ENCODE measurements at regions not wholly inside any gene's neighbourhood (a gene's known extent, or its start where the extent isn't known, plus 50 kb on each side); places are given as distances from the start of the nearest gene placed in this dataset.

DNA sequence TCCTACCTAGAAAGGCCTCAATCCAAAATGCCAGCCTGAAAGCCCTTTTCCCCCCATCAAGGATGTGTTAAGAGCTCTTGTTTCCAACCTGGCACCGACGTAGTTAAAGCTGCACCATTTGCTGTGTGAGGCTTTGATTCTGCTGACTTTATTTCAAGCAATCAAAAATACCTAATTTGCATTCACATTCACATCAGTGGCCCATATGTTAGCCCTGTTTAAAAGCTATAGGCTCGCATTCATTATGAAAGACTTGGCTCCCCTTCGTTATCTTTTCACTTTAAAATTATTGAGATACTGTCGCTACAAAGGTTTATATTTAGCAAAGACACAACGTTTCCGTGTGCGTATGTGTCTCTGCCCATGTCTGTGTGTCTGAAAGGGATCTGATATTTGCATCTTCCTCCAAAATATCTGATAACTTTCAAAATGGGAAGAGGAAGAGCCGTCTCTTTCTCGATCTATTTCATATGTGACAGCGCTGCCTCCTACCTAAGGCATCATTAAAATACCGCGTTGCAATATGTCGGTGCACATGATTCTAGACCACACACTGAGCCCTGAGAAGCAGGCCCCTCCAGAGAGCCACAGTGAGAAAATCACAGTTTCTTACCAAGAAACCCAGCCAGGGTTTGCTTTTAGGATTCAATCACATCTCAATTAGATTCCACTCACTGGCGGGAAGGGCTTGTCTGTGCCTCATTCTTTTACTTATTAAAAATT, 57.1 kb upstream of the ITPRID1 start:
- no peak for DNase-seq

DNA sequence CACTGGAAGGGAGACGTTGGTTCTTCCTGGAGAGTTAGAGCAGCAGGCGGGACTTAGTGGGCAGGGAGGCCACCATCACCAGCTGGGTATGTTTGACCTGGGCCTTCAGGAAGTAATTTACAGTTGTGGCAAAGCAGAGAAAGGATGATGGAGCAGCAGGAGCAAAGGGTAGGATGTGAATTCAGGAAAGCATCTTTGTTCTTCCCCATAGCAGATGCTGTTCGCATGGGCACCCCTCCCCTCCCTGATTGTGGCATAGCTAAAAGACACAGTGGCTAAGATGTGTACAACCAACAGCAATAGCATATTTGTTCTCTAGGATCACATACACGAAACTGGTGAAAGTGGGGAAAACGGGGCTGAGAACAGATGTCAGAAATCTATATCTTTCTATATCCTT, 56.3 kb upstream of the ITPRID1 start:
- DNase-seq: no peak

DNA sequence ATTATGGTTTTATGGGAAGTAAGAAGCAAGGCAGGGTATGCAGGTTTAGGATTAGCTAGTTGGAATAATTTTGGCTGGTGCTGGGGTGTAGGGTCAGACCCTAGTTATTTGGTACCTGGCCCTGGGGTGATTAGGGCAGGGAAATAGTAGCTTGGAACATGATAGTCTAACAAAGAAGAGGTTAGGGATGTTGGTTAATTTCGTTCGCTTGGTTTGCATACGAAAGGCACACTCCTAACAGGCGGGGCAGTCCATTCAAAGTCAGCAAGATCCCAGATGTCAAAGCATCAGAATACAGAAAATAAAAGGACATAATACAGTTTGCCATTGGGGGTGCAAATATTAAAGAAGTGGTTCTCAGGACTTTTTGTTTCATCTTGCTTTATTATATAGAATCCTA, 55.7 kb upstream of the ITPRID1 start:
- DNase-seq: no peak

DNA sequence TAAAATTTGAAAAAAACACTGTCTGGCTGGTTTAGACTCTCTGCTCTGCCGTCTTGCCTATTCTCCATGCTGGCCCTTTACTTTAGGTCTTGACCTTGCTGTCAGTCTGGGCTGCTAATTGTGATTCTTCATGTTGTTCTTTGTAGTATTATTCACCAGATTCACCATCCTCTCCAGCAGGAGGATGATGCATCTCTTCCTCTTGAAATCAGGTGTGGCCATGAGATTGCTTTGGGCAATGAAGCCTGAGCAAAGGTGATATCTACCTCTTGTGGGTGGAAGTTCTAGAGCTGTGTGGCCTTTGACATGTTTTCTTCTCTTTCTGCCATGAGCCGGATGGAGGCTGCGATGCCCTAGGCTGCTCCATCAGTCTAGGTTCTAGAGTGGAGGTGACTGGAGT, 51.3 kb upstream of the ITPRID1 start:
- no peak for DNase-seq
